Rectal smooth muscle tissue (tissue), 1 donor: ENCODE measurements at regions not wholly inside any gene's neighbourhood (a gene's known extent, or its start where the extent isn't known, plus 50 kb on each side); places are given as distances from the start of the nearest gene placed in this dataset.

ENCODE experiments used
- H3K27ac ChIP-seq: one replicate; pipeline ENCODE4 v1.7.0; 2013; ENCODE audit warnings: low read depth, low read length, inconsistent platforms
- H3K27me3 ChIP-seq: one replicate; pipeline ENCODE4 v1.7.0; 2013; ENCODE audit warnings: low read length; ENCODE audit not compliant: control insufficient read depth, insufficient read depth
- H3K36me3 ChIP-seq: one replicate; pipeline ENCODE4 v1.7.0; 2013; ENCODE audit warnings: low read length; ENCODE audit not compliant: control insufficient read depth, insufficient read depth
- H3K4me1 ChIP-seq: one replicate; pipeline ENCODE4 v1.7.0; 2013; ENCODE audit warnings: low read length; ENCODE audit not compliant: control insufficient read depth, insufficient read depth
- H3K4me3 ChIP-seq: one replicate; pipeline ENCODE4 v1.7.0; 2013; ENCODE audit warnings: low read length
- H3K9ac ChIP-seq: one replicate; pipeline ENCODE4 v1.7.0; 2013; ENCODE audit warnings: low read length

GRCh38 chr3:159829539-159830227, 159.0 kb upstream of the IL12A start:
- H3K27ac ChIP-seq = peak overlapping the region; percentile 31
- H3K27me3 ChIP-seq = no peaks in the 10 kb centered on the region
- H3K9ac ChIP-seq = no peak overlapping the region
- no peaks in the 10 kb centered on the region for H3K36me3 ChIP-seq
- peak overlapping the region; percentile 25 for H3K4me3 ChIP-seq
- peaks cover 25% of the 10 kb centered on the region for H3K4me1 ChIP-seq

- no peak overlapping the region for H3K4me3 ChIP-seq
- peaks cover 24% of the 10 kb centered on the region for H3K4me1 ChIP-seq
- H3K27ac ChIP-seq = peak overlapping the region; percentile 11
- H3K36me3 ChIP-seq = no peaks in the 10 kb centered on the region
- no peaks in the 10 kb centered on the region for H3K27me3 ChIP-seq
- H3K9ac ChIP-seq = no peak overlapping the region
Measured at GRCh38 chr3:159830523-159831154, 158.0 kb upstream of the IL12A start.

- Histone ChIP-seq H3K36me3 (no peaks in the 10 kb centered on the region), H3K4me1 (peaks cover 29% of the 10 kb centered on the region), H3K4me3 (no peak overlapping the region), H3K27me3 (no peaks in the 10 kb centered on the region), H3K27ac (no peak overlapping the region), H3K9ac (no peak overlapping the region)
Measured at GRCh38 chr3:159831466-159831865, 157.2 kb upstream of the IL12A start.

- no peak overlapping the region for H3K9ac ChIP-seq
- H3K27ac ChIP-seq = no peak overlapping the region
- peaks cover 32% of the 10 kb centered on the region for H3K4me1 ChIP-seq
- H3K4me3 ChIP-seq = no peak overlapping the region
- no peaks in the 10 kb centered on the region for H3K36me3 ChIP-seq
- no peaks in the 10 kb centered on the region for H3K27me3 ChIP-seq
Measured at GRCh38 chr3:159832024-159832423, 156.6 kb upstream of the IL12A start.

- Histone ChIP-seq H3K9ac (no peak overlapping the region), H3K27ac (no peak overlapping the region), H3K4me3 (no peak overlapping the region), H3K36me3 (no peaks in the 10 kb centered on the region), H3K4me1 (peaks cover 34% of the 10 kb centered on the region), H3K27me3 (no peaks in the 10 kb centered on the region)
Measured at GRCh38 chr3:159835126-159835525, 153.5 kb upstream of the IL12A start.

GRCh38 chr3:159837725-159838124, 150.9 kb upstream of the IL12A start:
- Histone ChIP-seq H3K4me1 (peaks cover 30% of the 10 kb centered on the region), H3K36me3 (no peaks in the 10 kb centered on the region), H3K4me3 (no peak overlapping the region), H3K27me3 (no peaks in the 10 kb centered on the region), H3K27ac (peak overlapping the region; percentile 74), H3K9ac (no peak overlapping the region)

GRCh38 chr3:159838938-159839337, 149.7 kb upstream of the IL12A start:
- no peaks in the 10 kb centered on the region for H3K36me3 ChIP-seq
- peaks cover 33% of the 10 kb centered on the region for H3K4me1 ChIP-seq
- no peak overlapping the region for H3K4me3 ChIP-seq
- peak overlapping the region; percentile 91 for H3K27ac ChIP-seq
- H3K9ac ChIP-seq = no peak overlapping the region
- H3K27me3 ChIP-seq = no peaks in the 10 kb centered on the region

GRCh38 chr3:159839561-159840379, 148.9 kb upstream of the IL12A start, which contains the start of gene SCHIP1:
TSS of gene SCHIP1 (plus strand) at chr3:159839861.
- Histone ChIP-seq H3K27ac (peak within 1 kb of the TSS; percentile 91), H3K4me1 (peaks cover 42% of the 10 kb centered on the region), H3K9ac (no peak within 1 kb of the TSS), H3K36me3 (no peaks in the 10 kb centered on the region), H3K27me3 (no peaks in the 10 kb centered on the region), H3K4me3 (peak within 1 kb of the TSS; percentile 61)

GRCh38 chr3:159840703-159841299, 147.8 kb upstream of the IL12A start:
- peaks cover 44% of the 10 kb centered on the region for H3K4me1 ChIP-seq
- no peak overlapping the region for H3K9ac ChIP-seq
- peak overlapping the region; percentile 91 for H3K27ac ChIP-seq
- no peaks in the 10 kb centered on the region for H3K36me3 ChIP-seq
- peak overlapping the region; percentile 61 for H3K4me3 ChIP-seq
- no peaks in the 10 kb centered on the region for H3K27me3 ChIP-seq

GRCh38 chr3:159841766-159842165, 146.9 kb upstream of the IL12A start:
- Histone ChIP-seq H3K27ac (no peak overlapping the region), H3K4me1 (peaks cover 37% of the 10 kb centered on the region), H3K4me3 (peak overlapping the region; percentile 19), H3K9ac (no peak overlapping the region), H3K36me3 (no peaks in the 10 kb centered on the region), H3K27me3 (no peaks in the 10 kb centered on the region)

GRCh38 chr3:159843840-159844730, 144.6 kb upstream of the IL12A start:
- no peaks in the 10 kb centered on the region for H3K27me3 ChIP-seq
- no peak overlapping the region for H3K9ac ChIP-seq
- H3K4me3 ChIP-seq = no peak overlapping the region
- peak overlapping the region; percentile 53 for H3K27ac ChIP-seq
- H3K4me1 ChIP-seq = peaks cover 29% of the 10 kb centered on the region
- no peaks in the 10 kb centered on the region for H3K36me3 ChIP-seq
